ENCODE measurements at regions not wholly inside any gene's neighbourhood (a gene's known extent, or its start where the extent isn't known, plus 50 kb on each side); places are given as distances from the start of the nearest gene placed in this dataset.

DNA sequence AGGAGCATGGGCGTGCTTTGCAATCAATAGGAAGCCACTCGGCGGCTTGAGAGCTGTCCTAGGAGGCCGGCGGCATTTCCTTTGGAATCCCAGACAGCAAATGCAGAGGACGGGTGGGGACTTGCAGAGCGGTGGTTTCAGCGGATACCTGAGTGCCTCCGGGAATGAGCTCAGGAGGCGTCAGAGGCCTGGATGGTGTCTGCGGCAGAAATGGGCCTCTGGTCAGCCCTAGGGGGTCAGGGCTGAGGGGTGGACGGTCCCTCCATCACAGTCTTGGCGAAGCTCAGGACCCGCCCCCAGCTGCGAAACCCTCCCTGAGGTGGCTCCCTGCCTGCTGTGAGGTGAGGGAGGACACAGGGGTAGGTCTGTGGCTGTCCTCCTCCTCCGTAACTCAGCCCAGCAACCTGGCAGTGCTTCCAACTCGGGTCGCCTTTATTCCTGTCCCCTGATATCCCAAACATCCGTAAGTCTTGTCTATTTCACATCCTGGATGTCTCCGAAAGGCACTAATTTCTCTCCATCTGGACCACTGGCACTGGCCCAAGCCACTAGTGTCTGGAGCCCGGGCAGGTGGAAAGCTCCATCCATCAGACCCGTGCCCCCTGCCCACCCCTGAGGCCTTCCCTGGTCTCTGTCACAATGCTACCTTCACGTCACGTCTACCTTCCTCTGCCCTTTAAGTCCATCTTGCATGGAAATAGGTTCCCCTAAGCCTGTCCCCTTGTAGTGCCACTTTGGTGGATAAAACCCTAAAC, 686.6 kb downstream of the BRD1 start:
- no peak for DNase-seq

DNA sequence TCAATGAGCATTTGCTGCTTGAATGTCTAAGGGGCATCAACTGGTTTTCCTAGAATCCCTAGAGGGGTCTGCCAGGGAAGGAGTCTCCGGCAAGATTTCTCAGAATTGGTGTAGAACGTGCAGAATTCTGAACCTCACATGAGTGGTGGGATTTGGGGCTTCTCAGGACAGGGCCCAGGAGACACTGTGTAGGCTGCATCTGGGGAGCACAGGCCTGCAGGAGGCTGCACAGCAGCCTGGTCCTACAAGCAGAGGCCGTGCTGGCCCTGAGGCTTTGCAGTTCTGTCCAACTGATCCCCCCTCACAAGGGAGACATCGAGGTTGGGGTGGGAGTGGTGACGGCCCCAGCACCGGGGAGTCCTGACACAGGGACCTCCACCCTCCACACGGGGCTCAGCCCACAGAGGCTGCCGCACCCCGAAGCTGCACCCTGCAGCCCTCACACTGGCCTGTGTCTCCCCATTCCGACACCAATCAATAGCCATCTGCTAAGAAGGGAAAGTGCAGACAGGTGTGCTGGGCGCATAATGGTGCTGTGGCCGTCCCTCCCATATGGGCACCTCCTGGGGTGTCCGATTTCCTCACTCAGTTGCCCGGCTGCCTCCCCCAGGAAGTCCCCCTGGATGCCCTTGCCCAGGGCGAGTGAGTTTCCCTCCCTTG, 688.1 kb downstream of the BRD1 start:
- no peak for DNase-seq

DNA sequence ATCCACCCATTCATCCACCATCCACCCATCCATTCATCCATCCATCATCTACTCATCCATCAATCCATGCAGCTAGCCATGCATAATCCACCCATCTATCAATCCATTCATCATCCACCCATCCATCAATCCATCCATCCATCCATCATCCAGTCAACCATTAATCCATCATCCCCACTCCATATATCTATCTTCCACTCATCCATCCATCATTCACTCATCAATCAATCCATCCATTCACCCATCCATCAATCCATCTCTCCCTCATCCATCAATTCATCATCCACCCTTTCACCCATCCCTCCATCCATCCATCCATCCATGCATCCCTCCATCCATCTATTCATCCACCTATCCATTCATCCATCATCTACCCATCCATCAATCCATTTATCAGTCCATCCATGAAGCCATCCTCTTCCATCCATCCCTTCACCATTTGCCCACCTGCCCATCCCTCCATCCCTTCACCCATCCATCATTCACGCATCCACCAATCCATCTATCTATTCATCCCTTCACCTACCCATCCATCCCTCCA, 689.4 kb downstream of the BRD1 start:
- no peak for DNase-seq

DNA sequence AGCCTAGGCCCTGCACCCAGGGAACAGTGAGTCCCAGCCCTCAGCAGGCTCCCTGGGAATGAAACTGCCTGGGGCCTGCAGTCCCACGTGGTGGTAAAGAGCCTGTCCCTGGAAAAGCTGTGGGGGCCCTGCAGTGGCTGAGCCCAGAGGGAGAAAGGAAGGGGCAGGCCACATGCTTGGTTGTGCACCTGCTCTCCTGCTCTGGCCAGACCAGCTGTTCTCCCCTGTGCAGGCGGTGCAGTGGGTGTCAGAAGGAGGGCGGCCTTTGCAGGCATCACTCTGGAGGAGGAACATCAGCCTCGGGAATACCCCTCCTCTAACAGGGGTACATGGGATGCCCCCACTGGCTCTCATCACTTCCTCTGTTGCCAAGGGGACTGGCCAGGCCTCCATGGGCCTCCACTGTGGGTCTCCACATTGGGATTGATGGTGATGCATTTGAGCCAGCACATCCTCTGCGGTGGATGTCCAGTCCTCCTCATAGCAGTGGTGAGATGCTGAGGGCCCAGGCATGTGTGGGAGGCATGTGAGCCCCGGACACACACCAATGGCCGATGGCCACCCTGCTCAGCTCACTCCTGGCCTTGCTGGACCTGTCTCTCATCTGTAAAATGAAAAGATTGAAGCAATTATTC, 690.4 kb downstream of the BRD1 start:
- no peak for DNase-seq

DNA sequence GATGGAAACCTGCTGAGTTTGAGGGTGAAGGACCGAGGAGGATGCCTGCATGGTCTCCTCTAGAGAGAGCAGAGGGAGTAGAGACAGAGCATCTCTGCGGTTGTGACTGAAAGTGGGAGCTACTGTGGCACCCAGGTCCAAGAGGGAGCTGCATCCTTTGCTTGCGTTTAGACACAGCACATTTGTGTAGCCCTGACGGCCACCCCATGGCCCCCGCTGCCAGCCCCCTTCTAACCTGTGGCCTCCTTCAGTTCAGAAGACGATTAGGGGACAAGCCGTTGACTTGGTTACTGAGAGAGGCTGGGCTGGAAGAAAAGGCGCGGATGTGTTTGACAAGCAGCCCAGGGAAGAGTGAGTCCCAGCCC, 690.9 kb downstream of the BRD1 start:
- no peak for DNase-seq

DNA sequence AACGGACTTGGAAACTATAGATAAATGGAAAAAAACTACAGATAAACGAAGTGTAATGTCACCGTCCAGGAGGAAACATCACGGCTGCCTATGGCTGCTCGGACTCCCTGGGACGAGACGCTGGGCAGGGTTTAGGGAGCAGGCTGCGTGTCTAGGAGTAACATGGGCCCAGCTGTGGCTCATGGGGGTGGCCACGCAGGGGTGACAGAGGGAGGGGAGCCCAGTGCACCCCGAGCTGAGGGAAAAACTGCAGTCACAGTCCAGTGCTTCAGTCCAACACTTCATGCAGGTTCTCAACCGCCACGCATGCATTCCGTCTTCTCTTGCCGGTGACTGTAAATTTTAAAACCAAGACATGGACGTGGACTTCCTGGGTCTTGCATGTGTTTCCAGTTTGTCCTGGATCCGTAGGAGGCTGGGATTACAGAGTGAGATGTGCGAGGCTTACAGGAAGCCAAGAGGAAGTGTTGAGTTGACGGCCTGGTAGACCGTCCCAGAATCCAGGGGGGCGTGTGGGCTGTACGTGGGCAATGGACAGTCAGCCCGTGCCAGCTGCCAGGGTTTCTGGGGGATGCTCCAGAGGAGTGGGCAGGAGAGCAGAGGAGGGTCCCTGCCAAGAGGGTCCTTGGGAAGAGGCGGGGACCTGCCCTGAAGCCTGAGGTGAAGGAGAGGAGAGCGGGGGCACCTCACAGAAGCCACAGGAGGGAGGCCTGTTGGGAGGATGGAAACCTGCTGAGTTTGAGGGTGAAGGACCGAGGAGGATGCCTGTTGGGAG, 691.4 kb downstream of the BRD1 start:
- DNase-seq, result no peak

DNA sequence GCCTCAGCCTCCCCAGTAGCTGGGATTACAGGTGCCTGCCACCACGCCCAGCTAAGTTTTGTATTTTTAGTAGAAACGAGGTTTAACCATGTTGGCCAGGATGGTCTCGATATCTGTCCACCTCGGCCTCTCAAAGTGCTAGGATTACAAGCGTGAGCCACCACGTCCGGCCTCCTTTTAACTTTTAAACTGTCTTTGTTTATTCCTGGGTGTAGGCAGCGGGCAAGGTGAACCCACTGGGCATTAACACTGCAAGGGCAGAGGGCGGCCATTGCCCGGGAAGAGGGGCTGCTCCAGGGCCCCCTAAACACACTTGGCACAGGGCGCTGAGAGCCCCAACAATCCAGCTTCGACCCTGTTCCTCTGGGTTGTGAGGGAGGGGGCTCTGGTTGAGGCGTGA, 693.6 kb downstream of the BRD1 start:
- DNase-seq, result no peak

DNA sequence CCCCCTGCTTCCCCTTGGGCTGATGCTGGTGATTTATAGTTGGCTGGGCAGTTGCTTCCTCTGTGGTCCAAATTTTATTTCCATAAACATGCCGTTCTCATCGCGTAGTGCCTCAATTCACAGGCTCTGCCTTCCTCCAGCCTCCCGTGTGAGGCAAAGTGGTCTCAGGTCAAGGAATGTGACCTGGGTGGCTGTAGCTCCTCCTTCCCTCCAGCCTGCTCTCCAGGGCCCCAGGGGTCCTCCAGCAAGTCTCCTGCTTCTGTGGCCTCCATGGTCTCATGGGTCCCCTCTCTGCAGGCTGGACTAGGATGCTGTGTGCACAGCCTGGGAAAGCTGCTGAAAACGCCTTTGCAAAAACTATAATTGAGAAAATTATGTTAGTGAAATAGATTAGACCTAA, 694.1 kb downstream of the BRD1 start:
- no peak for DNase-seq

DNA sequence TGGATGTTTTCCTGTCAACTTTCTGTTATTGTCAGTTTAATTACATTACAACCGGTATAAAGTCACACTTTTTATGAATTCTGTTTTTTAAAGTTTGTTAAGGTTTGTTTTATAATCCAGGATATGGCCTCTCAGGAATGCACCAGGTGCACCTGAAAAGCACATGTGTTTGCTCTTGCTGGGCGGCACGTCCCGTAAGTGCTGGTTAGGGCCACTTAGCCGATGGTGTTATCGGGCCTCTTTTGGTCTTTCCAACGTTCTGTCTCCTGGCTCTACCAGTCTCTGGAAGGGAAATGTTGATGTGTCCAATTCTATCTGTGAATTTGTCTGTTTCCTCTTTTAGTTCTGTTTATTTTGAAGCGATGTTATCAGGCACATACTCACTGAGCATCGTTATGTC, 695.7 kb downstream of the BRD1 start:
- DNase-seq, result no peak

DNA sequence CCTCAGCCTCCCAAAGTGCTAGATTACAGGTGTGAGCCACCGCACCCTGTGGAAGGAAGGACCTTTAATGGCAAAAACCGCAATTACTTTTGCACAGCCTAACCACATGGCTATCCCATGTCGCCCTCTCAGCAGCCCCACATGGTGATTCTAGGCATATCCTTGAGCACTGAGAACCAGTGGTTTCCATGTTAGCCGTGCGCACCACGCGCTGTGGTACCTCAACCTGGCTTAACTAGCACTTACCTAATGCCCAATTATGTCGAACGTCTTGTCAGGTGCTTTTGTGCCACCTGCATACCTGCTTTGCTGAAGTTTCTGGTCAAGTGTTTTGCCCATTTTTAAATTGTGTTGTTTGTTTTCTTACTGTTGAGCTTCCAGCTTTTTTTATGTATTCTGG, 697.9 kb downstream of the BRD1 start:
- DNase-seq, result no peak

DNA sequence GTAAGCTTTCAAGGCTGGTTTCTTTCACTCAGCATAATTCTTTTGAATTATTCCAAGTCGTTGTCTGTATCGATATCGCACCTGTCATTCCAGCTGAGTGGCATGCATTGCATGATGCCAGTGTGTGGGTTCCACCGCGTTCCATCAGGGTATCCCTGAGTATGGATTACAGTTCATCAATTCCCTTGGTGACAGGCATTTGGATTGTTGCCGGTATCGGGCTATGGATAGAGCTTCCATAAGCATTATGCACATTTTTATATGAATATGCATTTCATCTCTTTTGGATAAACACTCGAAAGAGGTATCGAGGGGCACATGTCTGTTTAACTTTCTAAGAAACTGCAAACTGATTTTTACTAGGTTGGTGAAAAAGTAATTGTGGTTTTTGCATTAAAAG, 698.8 kb downstream of the BRD1 start:
- no peak for DNase-seq

DNA sequence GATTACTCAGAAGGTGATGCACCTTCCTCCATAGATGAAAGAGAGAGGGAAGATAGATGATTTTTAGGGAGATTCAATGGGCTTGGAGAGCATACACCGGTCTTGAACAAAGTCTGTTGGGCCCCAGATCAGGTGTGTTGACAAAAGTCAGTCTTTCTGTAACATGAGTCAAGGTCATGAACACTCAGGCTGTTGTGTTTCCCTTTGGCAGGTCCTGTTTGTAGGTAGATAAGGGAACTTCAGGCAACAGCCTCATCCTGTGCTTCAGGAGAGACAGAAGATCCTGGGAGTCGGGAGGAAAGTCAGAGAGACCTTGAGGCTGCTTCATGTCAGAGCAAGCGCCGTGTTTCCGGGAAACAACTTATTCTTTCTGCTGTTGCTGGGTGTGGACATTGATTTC, 703.1 kb downstream of the BRD1 start:
- no peak for DNase-seq

DNA sequence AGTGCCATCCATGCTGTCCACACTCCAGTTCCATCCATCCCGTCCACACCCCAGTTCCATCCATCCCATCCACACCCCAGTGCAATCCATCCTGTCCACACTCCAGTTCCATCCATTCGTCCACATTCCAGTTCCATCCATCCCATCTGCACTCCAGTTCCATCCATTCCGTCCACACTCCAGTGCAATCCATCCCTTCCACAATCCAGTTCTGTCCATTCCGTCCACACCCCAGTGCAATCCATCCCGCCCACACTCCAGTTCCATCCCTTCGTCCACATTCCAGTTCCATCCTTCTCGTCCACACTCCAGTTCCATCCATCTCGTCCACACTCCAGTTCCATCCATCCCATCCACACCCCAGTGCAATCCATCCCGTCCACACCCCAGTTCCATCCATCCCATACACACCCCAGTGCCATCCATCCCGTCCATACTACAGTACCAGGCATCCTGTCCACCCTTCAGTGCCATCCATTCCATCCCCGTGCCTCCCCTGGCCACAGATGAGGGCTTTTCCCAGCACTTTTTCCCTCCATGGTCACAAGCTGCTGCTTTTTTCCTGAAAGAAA, 704.0 kb downstream of the BRD1 start:
- no peak for DNase-seq

DNA sequence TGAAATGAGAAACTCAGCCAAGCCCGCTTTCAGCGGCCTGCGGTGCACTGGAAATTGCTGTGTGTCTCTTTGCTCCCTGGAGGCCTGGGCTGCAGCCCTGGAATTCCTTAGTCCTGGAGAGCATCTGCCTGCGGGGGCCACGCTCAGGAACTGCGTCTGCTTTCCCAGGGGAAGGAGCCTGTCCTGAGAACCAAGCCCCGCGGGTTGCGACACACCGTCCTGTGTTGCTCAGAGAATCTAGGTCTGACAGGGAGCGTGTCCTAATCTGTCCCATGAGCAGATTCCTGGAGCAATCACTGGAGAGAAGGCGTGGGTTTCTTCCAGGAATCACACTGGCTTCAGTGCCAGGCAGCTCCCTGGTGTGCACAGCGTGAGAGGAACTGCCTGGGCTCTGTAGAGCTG, 708.1 kb downstream of the BRD1 start:
- no peak for DNase-seq

DNA sequence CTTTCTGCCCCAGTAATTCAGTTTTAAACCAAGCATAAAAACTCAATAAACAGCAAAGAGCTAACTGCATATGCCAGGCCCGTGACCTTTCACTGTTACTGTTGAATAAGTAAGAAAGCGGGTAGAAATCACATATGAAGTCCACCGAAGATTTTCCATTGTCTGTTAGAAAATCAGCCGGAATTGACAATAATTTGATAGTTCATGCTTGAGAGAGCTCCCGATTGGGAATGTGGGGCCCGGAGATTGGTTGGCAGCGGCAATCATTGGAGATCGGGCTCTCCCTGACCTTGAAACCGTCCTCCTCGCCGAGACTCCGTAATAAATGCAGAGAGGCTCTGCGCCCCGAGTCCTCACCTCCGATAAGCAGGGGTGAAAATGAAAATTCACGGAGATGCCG, 709.6 kb downstream of the BRD1 start:
- no peak for DNase-seq

DNA sequence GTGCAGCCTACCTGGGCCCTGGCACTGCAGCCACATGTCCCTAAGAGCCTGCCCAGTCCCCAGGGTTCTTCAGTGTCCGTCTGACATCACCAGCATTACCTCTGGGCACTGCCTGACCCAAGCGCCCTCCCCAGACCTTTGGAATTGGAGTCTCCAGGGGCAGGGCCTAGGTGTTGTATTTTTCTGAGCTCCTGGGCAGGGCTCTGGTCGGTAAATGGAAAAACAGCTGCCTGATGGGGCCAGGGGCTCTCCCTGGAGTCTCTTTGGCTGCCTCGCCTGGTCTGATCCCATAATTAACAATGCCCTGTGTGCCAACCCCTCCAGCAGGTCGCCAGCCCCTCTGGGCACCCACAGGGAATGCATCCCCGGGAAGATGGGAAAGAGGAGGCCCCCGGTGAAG, 710.2 kb downstream of the BRD1 start:
- DNase-seq, result no peak

DNA sequence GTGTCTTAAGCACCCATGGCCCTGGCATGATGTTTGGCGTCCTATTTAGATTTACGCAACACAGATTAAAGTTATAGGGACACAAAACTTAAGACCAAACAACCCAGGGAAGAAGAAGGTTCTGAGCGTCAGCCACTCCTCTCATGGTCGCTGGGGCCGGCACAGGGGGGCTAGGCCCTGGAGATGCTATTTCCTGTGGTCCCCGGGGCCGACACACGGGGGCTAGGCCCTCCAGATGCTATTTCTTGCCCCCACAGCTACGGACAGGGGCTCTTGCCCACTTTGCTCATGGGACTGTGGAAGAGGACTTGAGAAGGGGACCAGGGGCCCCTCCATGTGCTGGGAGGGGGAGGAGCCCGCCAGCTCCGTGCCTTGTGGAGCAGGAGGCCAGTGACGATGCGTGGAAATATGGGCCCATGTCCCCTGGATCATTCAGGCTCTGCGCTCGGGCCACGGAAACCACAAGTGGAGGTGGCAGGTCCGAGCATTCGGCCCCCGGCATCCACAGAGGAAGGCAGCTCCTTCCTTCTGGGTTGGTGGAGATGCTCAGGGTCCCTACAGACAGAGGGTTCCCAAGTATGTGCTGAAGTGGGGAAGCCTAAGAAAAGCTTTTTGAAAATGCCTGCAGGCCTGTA, 711.1 kb downstream of the BRD1 start:
- no peak for DNase-seq

DNA sequence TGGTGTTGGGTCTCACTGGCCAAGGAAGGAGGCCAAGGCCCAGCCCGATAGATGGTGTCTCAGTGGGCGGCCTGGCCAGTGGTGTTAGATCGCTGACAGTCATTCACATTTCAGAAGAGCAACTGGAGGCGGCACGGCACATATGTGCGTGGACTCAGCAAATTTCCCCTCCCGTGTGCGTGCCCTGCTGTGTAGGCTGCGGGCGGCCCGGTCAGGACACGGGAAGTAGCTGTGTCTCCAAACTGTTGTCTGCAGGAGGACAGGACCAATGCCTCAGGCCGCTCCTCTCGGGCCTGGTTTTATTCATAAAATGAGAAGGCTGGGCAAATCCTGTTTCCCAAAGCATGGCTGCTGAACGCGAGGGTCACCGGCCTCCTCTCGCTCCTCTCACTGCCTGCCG, 711.7 kb downstream of the BRD1 start:
- DNase-seq, result no peak

DNA sequence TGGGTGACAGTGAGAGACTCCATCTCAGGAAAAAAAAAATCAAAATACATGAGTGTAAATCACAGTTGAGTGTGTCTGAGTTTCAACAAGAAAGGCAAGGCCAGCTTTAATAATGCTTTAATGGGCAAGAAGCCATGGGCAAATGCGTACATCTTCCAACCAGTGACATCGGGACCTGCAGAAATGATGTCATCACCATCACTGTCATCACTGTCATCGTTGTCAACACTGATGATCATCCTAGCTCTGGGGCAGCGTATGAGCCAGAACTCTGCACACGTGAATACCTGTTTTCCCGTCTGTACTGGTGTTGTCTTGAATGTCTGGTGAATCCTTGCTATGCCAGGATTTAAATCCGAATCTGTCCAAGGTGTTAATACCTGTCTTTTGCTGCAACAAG, 712.5 kb downstream of the BRD1 start:
- DNase-seq, result no peak

DNA sequence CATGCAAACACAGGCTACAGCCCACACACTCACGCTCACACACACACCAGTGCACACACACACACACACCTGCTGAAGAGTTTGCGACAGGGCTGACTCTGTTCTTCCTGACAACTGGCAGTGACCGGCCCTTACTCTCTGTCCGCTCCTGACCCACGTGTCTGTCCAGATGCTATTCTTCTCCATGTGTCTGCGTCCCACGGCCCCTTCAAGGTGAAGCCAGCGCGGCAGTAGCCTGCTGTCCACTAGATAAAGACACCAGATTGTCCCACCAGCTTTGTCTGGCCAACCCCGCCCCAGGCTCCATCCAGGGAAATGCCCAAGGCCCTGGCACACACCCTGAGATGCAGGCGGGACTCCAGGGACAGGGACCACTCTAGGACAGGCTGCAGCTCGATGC, 713.9 kb downstream of the BRD1 start:
- no peak for DNase-seq

DNA sequence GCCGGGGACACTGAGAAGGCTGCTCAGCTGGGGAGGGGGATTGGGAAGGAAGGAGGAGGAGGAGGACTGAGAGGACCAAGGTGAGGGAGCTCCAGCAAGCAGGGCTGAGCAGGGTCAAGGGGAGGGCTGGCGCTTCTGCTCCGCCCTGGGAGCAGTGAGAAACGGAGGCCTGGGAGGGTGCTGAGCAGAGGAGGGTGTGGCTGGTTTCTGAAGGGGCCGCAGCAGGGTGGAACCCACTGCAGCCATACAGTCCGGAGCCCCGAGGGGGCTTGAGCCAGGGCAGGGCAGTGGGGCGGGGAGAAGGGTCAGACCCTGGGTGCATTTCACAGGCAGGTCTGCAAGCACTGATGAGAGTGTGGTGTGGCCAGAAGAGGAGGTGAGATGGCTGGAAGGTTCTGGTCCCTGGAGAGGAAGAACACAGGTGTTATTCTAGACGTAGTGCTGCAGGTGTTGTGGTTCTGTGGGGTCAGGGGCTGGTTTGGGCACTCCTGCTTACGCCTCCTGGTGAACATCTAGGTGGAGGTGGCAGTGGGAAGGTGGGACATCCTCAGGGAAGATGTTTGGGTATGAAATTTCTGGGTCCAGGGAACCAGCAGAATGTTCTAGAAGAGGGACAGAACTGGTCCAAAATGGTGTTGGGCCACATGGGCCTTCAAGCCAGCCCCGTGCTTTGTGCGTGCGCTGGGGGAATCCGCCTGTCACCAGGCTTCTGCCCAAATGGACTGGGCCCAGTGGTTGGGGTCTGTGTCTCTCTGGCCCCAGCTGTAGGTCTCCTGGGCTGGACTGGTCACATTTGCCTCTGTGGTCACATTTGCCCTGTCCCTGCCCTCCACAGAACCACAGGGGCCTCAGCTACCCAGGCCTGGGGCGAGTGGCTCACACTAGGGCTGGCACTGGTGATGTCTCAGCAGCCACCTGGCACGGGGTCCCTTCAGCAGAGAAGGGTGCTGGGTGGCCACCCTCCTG, 714.7 kb downstream of the BRD1 start:
- no peak for DNase-seq
